ENCODE measurements at regions not wholly inside any gene's neighbourhood (a gene's known extent, or its start where the extent isn't known, plus 50 kb on each side); places are given as distances from the start of the nearest gene placed in this dataset.

GRCh38 chr11:37504921-37505320, 906.9 kb upstream of the RAG2 start:
- Mint-ChIP-seq H3K27ac (no peak overlapping the region), H3K9me3 (peaks cover 10% of the 10 kb centered on the region), H3K27me3 (no peaks in the 10 kb centered on the region), H3K4me3 (no peak overlapping the region), H3K36me3 (no peaks in the 10 kb centered on the region), H3K4me1 (no peaks in the 10 kb centered on the region)
- no peak for ATAC-seq

GRCh38 chr11:37504060-37504611, 906.1 kb upstream of the RAG2 start:
- Mint-ChIP-seq H3K4me1 (no peaks in the 10 kb centered on the region), H3K27me3 (no peaks in the 10 kb centered on the region), H3K27ac (no peak overlapping the region), H3K4me3 (no peak overlapping the region), H3K9me3 (peaks cover 10% of the 10 kb centered on the region), H3K36me3 (no peaks in the 10 kb centered on the region)
- peak; percentile 27 for ATAC-seq

DNA sequence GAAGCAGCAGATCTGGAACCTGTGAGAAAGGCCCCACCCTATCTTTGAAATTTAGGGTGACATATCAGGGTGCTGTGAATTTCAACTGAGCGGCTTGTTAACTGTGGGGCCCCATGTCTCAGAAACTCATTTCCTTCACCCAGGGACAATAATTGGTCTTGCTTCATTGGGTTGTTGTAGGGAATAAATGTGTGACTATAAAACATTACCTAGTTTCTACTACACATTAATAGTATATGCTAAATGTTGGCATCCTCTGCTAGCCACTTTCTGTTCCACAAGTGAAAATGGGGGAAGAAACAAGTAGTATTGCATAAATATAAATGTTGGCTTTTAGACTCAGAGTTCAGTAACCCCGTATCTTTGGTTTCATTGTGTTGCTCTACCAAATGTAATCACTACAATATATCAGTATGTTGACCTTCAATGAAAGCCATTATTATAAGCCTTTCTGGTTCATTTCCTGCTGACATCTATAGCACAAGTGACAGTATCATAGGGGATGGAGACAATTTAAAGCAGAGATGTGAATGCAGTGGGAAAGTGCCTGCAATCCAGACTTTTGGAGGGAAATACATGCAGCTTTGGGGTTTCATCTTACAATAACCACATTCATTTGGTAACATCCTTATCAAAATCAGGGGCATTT, 905.5 kb upstream of the RAG2 start:
- Mint-ChIP-seq H3K27me3 (no peaks in the 10 kb centered on the region), H3K27ac (no peak overlapping the region), H3K4me3 (no peak overlapping the region), H3K4me1 (no peaks in the 10 kb centered on the region), H3K9me3 (peaks cover 10% of the 10 kb centered on the region), H3K36me3 (no peaks in the 10 kb centered on the region)
- no peak for ATAC-seq

DNA sequence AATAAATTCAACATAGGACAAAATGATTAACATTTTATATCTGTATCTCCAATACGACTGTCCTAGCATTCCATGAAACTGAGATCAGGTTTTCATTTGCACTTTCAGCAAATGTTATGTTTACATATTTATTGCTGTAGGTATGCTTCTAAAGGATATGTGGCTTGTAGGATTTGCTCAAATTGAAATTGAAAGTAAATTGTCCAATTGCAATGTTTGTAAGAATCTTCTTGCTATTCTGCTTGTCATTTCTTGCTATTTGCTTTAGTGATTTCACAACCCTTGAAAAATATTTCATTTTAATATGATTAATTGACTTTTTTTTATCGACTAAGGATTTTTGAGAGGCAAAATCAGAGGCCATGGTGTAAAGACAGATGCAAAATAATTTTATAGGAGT, 904.2 kb upstream of the RAG2 start:
- Mint-ChIP-seq H3K4me3 (no peak overlapping the region), H3K4me1 (no peaks in the 10 kb centered on the region), H3K27ac (no peak overlapping the region), H3K9me3 (peaks cover 13% of the 10 kb centered on the region), H3K27me3 (no peaks in the 10 kb centered on the region), H3K36me3 (no peaks in the 10 kb centered on the region)
- no peak for ATAC-seq

DNA sequence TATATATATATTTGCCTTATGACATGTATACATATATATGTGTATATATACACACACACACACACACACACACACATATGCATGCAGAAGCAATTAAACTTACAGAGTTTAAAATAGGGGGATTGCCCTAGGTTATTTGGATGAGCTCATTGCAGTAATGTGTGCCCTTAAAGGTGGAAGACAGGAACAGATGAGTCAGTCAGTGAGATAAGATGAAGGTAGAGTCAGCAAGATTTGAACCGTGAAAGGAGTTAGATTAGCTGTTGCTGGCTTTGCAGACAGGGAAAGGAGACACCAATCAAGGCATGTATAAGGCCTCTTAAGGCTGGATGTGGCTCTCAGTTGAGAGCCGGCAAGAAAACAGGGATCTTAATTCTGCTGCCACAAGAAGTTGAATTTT, 902.4 kb upstream of the RAG2 start:
- Mint-ChIP-seq H3K27me3 (no peaks in the 10 kb centered on the region), H3K4me3 (no peak overlapping the region), H3K9me3 (peaks cover 12% of the 10 kb centered on the region), H3K4me1 (no peaks in the 10 kb centered on the region), H3K27ac (no peak overlapping the region), H3K36me3 (no peaks in the 10 kb centered on the region)
- ATAC-seq: no peak

- no peaks in the 10 kb centered on the region for H3K4me1 Mint-ChIP-seq
- no peak for ATAC-seq
- no peak overlapping the region for H3K4me3 Mint-ChIP-seq
- no peak overlapping the region for H3K27ac Mint-ChIP-seq
- H3K36me3 Mint-ChIP-seq: no peaks in the 10 kb centered on the region
- H3K27me3 Mint-ChIP-seq: no peaks in the 10 kb centered on the region
- peaks cover 9% of the 10 kb centered on the region for H3K9me3 Mint-ChIP-seq
Observed at GRCh38 chr11:37497326-37497725, 899.3 kb upstream of the RAG2 start.

GRCh38 chr11:37496201-37496600, 898.2 kb upstream of the RAG2 start:
- no peak for ATAC-seq
- H3K27ac Mint-ChIP-seq: no peak overlapping the region
- no peak overlapping the region for H3K4me3 Mint-ChIP-seq
- no peaks in the 10 kb centered on the region for H3K4me1 Mint-ChIP-seq
- no peaks in the 10 kb centered on the region for H3K36me3 Mint-ChIP-seq
- peaks cover 9% of the 10 kb centered on the region for H3K9me3 Mint-ChIP-seq
- H3K27me3 Mint-ChIP-seq: no peaks in the 10 kb centered on the region

DNA sequence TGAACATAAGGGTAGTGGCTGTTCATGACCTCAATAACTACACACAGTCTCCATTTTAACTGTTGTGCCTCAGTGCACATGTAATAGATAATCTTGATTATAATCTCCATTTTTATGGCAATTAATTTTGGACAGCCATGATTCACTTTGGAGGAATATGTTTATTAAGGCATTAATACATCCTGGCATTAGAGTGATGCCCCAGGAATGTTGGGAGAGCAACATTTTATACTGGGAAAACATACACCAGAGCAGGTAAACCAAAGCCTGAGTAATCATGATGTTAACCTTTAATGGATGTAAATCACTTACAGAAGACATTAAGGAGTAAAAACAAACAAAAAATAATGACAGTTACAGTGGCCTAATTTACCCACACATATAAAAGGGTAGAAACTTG, 886.3 kb upstream of the RAG2 start:
- Mint-ChIP-seq H3K36me3 (no peaks in the 10 kb centered on the region), H3K27me3 (no peaks in the 10 kb centered on the region), H3K4me1 (no peaks in the 10 kb centered on the region), H3K4me3 (no peak overlapping the region), H3K9me3 (peaks cover 3% of the 10 kb centered on the region), H3K27ac (no peak overlapping the region)
- no peak for ATAC-seq

DNA sequence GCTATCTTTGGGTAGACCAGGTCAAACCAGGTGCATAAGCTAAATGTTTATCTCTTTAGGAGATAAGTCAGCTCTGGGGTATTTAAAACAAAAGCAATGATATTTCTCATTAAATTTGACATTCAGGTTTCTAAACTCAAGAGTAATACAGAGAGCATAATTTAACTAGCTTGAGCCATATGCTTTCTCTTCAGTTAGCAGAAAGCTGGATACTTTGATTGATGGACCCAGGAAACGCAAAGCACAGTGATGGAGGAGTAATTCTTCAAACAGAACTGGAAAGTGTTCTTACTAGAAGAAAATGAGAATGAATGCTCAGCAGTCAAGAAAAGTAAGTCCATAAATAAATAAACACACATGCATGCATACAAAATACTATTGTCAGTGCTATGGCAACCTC, 885.7 kb upstream of the RAG2 start:
- Mint-ChIP-seq H3K4me3 (no peak overlapping the region), H3K27ac (no peak overlapping the region), H3K27me3 (no peaks in the 10 kb centered on the region), H3K9me3 (peaks cover 3% of the 10 kb centered on the region), H3K4me1 (no peaks in the 10 kb centered on the region), H3K36me3 (no peaks in the 10 kb centered on the region)
- no peak for ATAC-seq

DNA sequence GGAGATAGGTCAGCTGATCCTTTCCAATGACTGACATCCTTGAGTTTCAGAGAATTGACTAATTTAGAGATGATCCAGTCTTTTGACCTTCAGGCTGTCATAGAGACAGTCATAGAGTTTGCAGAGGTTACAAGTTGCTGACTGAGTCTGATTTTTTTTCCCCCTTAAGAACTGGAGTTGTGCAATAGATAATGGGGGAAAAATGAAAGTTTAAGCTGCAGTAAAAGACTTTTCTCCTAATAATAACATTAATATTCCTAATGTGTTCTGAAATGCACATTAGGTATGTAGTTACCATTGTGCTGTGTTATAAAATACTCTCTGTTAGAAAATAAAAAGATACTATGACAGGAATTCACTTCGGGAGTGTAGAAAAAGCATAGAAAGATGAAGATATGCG, 876.9 kb upstream of the RAG2 start:
- no peak for ATAC-seq
- Mint-ChIP-seq H3K9me3 (peaks cover 10% of the 10 kb centered on the region), H3K27ac (no peak overlapping the region), H3K36me3 (no peaks in the 10 kb centered on the region), H3K27me3 (no peaks in the 10 kb centered on the region), H3K4me3 (no peak overlapping the region), H3K4me1 (no peaks in the 10 kb centered on the region)

GRCh38 chr11:37468344-37468743, 870.3 kb upstream of the RAG2 start:
- Mint-ChIP-seq H3K4me3 (no peak overlapping the region), H3K36me3 (no peaks in the 10 kb centered on the region), H3K4me1 (no peaks in the 10 kb centered on the region), H3K9me3 (peaks cover 10% of the 10 kb centered on the region), H3K27ac (no peak overlapping the region), H3K27me3 (no peaks in the 10 kb centered on the region)
- no peak for ATAC-seq

- no peaks in the 10 kb centered on the region for H3K4me1 Mint-ChIP-seq
- no peaks in the 10 kb centered on the region for H3K27me3 Mint-ChIP-seq
- H3K9me3 Mint-ChIP-seq: peaks cover 5% of the 10 kb centered on the region
- H3K27ac Mint-ChIP-seq: no peak overlapping the region
- H3K36me3 Mint-ChIP-seq: no peaks in the 10 kb centered on the region
- no peak overlapping the region for H3K4me3 Mint-ChIP-seq
- ATAC-seq: no peak
Observed at GRCh38 chr11:37465221-37465620, 867.2 kb upstream of the RAG2 start.

GRCh38 chr11:37459456-37459855, 861.4 kb upstream of the RAG2 start:
- no peak for ATAC-seq
- Mint-ChIP-seq H3K4me1 (no peaks in the 10 kb centered on the region), H3K36me3 (no peaks in the 10 kb centered on the region), H3K9me3 (peaks cover 3% of the 10 kb centered on the region), H3K4me3 (no peak overlapping the region), H3K27me3 (no peaks in the 10 kb centered on the region), H3K27ac (no peak overlapping the region)

- Mint-ChIP-seq H3K27me3 (no peaks in the 10 kb centered on the region), H3K36me3 (no peaks in the 10 kb centered on the region), H3K27ac (no peak overlapping the region), H3K4me1 (no peaks in the 10 kb centered on the region), H3K4me3 (no peak overlapping the region), H3K9me3 (peaks cover 4% of the 10 kb centered on the region)
- no peak for ATAC-seq
Observed at GRCh38 chr11:37456746-37457145, 858.7 kb upstream of the RAG2 start.

- no peaks in the 10 kb centered on the region for H3K27me3 Mint-ChIP-seq
- no peaks in the 10 kb centered on the region for H3K4me1 Mint-ChIP-seq
- ATAC-seq: no peak
- peaks cover 4% of the 10 kb centered on the region for H3K9me3 Mint-ChIP-seq
- H3K27ac Mint-ChIP-seq: no peak overlapping the region
- no peak overlapping the region for H3K4me3 Mint-ChIP-seq
- no peaks in the 10 kb centered on the region for H3K36me3 Mint-ChIP-seq
Observed at GRCh38 chr11:37451903-37452302, 853.9 kb upstream of the RAG2 start.

- Mint-ChIP-seq H3K27me3 (no peaks in the 10 kb centered on the region), H3K27ac (no peak overlapping the region), H3K9me3 (peaks cover 4% of the 10 kb centered on the region), H3K36me3 (no peaks in the 10 kb centered on the region), H3K4me3 (no peak overlapping the region), H3K4me1 (no peaks in the 10 kb centered on the region)
- ATAC-seq: no peak
Observed at GRCh38 chr11:37450613-37451012, 852.6 kb upstream of the RAG2 start.

All from stimulated activated memory B cell treated with anti-CD40 and anti-IgM and Interleukin-4, amounts not matched to agents 10 μg/mL and 1 μg/mL and 100 μg/mL, for 72 hours (primary cell).